Cardiac muscle cell (in vitro differentiated cells and primary cell): ENCODE measurements at regions not wholly inside any gene's neighbourhood (a gene's known extent, or its start where the extent isn't known, plus 50 kb on each side); places are given as distances from the start of the nearest gene placed in this dataset.
A peak's percentile ranks its signal among the peaks of the same experiment; 100 is the strongest.

Experiments
- DNase-seq, 2 donors: peaks; one replicate each; pipeline versions ENCODE4 v3.0.0 to v3.0.0-alpha.2; 2010 to 2017; ENCODE audit warnings: low read depth in 1 of 2, low spot score in 1 of 2
- H3K27ac ChIP-seq: fragments of 200-600 bp; sonication (generic); 2 replicates; pipeline ENCODE4 v1.5.1; 2016
- H3K27me3 ChIP-seq: fragments of 200-600 bp; sonication (generic); 2 replicates; pipeline ENCODE4 v1.6.0; 2016; ENCODE audit warnings: control low read depth
- H3K36me3 ChIP-seq: fragments of 200-600 bp; sonication (generic); 2 replicates; pipeline ENCODE4 v1.5.1; 2016; ENCODE audit warnings: control low read depth
- H3K4me1 ChIP-seq: fragments of 200-600 bp; sonication (generic); 2 replicates; pipeline ENCODE4 v1.8.1; 2017; ENCODE audit warnings: low read depth, mild to moderate bottlenecking, mixed run types
- H3K4me3 ChIP-seq: fragments of 200-600 bp; sonication (generic); 2 replicates; pipeline ENCODE4 v1.5.1; 2016; ENCODE audit warnings: mild to moderate bottlenecking
- H3K9me3 ChIP-seq: fragments of 200-600 bp; sonication (generic); 2 replicates; pipeline ENCODE4 v1.5.1; 2017; ENCODE audit warnings: low read depth, mild to moderate bottlenecking, control low read depth
- CTCF ChIP-seq: IDR thresholded peaks from 2 replicates; pipeline ENCODE4 v1.5.1; 2012; ENCODE audit warnings: low read depth, mild to moderate bottlenecking, low read length

GRCh38 chrX:124548571-124548970 lies 202.2 kb downstream of the SH2D1A start:
- Histone ChIP-seq H3K4me3 (no peak overlapping the region), H3K27ac (no peak overlapping the region), H3K9me3 (no peaks in the 10 kb centered on the region), H3K4me1 (no peaks in the 10 kb centered on the region), H3K36me3 (no peaks in the 10 kb centered on the region), H3K27me3 (no peaks in the 10 kb centered on the region)
- no peak for TF ChIP-seq CTCF
- DNase-seq = peak in 1 of 2 donors; percentile 3

- H3K4me1 ChIP-seq = no peaks in the 10 kb centered on the region
- TF ChIP-seq CTCF = no peak
- peak in 1 of 2 donors; percentile 21 for DNase-seq
- H3K36me3 ChIP-seq = no peaks in the 10 kb centered on the region
- H3K4me3 ChIP-seq = no peak overlapping the region
- no peaks in the 10 kb centered on the region for H3K27me3 ChIP-seq
- no peak overlapping the region for H3K27ac ChIP-seq
- no peaks in the 10 kb centered on the region for H3K9me3 ChIP-seq
Measured at GRCh38 chrX:124555036-124555595, 208.8 kb downstream of the SH2D1A start.

GRCh38 chrX:124557976-124558375 lies 211.6 kb downstream of the SH2D1A start:
- Histone ChIP-seq H3K9me3 (no peaks in the 10 kb centered on the region), H3K27ac (no peak overlapping the region), H3K4me1 (no peaks in the 10 kb centered on the region), H3K4me3 (no peak overlapping the region), H3K27me3 (no peaks in the 10 kb centered on the region), H3K36me3 (no peaks in the 10 kb centered on the region)
- no peak for DNase-seq
- TF ChIP-seq CTCF = no peak

- no peaks in the 10 kb centered on the region for H3K9me3 ChIP-seq
- H3K36me3 ChIP-seq = no peaks in the 10 kb centered on the region
- peak in 1 of 2 donors; percentile 0 for DNase-seq
- H3K4me3 ChIP-seq = no peak overlapping the region
- H3K4me1 ChIP-seq = no peaks in the 10 kb centered on the region
- no peaks in the 10 kb centered on the region for H3K27me3 ChIP-seq
- H3K27ac ChIP-seq = no peak overlapping the region
- no peak for TF ChIP-seq CTCF
Measured at GRCh38 chrX:124573468-124573867, 227.1 kb downstream of the SH2D1A start.

- Histone ChIP-seq H3K9me3 (no peaks in the 10 kb centered on the region), H3K27me3 (no peaks in the 10 kb centered on the region), H3K27ac (no peak overlapping the region), H3K4me3 (no peak overlapping the region), H3K36me3 (no peaks in the 10 kb centered on the region), H3K4me1 (no peaks in the 10 kb centered on the region)
- DNase-seq = no peak
- TF ChIP-seq CTCF = no peak
Measured at GRCh38 chrX:124592744-124593143, 246.4 kb downstream of the SH2D1A start.
